T-helper 2 cell (primary cell): ENCODE measurements at regions not wholly inside any gene's neighbourhood (a gene's known extent, or its start where the extent isn't known, plus 50 kb on each side); places are given as distances from the start of the nearest gene placed in this dataset.

Experiments used
- DNase-seq, 5 experiments: peaks; one replicate each; pipeline versions ENCODE4 v3.0.0 to v3.0.0-alpha.2; 2012 to 2022

DNA sequence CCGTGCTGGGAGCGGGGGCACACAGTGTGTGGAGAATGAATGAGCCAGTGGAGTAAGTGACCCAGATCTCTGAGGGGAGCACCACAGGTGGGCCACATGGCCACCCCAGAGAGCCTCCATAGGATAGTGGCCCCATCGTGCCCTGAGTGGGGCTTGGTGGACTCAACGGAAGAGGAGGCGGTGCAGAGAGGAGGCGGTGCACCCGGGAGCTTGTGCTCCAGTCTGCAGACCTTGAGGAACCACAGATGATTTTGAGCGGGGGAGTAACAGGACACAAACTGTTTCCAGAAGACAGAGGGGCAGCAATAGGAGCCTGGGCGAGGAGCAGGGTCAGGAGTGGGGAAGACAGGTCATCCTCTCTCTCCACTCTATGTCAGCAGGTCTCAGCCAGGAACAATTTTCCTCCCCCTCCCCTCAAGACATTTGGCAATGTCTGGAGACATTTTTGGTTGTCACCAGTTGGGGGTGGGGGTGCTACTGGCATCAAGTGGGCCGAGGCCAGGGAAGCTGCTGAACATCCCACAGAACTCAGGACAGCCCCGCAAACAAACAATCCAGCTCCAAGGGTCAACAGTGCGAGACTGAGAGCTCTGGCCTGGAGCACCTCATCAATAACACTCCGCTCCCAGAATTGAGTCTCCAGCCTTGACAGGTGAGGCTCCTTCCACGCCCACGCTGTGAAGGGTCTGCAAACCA is 182.2 kb downstream of the USP12 start:
- DNase-seq = no peak

DNA sequence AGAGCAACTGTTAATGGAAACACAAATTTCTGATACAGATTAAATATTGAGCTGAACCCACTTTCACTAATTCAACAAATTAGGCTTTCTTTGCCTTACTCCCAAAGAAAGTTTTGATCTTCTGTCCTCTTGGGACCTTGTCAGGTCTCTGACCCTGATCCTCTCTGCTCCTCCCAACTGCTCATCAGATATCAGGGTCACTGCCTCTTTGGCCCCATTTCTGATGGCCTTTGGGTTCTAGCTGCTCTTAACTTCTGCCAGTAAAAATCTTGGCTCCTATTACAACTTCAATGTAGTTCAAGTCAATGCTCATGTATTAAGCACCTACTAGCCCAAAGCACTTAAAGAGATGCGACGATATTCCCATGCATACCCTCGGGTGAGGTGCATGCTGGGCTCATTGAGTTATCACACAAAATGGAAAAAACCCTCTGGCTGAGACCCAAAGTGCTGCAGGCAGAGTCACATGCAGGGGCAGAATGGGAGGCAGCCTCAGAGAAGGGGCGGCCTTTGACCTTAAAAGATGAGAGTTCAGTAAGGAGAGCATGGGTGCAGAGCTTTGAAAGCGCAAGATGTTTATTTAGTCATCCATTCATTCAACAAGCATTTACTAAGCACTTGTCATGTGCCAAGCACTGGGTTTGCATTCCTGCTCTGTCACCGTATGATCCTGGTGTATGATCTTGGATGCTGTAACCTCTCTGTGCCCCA is 183.4 kb downstream of the USP12 start:
- DNase-seq = no peak

DNA sequence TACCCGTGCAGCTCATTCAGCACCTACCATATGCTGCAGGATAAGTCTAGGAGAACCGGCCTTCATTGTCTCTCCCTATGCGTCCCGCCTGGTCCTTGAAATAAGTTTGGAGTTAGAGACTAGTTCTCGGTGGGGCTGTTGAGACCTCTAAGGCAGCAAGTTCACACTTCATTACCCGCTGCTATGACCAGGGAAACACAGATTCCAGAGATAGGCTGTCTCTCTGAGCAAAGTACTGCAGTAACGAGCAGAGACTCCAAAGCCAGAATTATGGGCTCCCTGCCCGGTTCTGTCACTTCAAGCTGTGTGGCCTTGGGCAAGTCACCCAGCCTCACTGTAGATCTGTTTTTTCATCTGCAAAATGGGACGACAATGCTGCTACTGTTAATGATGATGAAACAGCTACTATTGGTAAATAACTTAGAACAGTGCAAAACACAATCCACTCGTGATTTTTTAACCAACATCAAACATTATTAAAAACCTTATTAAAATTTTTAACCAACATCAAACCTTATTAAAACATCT is 184.1 kb downstream of the USP12 start:
- no peak for DNase-seq

DNA sequence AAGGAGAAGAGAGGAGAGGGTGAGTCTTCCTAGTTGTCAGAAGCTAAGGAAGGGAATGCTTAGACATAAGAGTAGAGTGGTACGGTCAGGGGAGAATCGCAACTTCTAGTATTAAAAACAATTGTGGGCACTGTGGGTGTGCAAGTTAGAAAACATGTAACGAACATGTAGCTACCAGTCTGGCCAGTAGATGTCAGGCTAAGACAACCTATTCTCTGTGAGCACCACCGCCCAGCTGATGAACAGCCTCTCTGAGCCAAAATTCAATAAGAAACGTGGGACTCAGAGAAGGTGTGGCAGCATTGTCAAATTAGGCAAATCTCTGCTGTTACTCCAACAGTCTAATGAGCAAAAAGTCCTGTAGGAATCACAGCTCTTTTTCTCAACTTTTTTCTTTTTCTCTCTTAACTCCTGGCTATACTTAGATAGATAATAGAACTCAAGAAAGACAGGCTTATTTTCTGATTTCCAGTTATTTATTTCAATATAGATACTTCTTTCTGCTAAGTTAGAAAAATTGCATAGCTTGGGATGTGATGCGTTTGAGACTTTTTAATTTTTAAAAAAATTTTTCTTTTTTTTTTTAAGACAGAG is 186.2 kb downstream of the USP12 start:
- peak in 4 of 5 experiments; percentile 42 to 82 (median 48) for DNase-seq

DNA sequence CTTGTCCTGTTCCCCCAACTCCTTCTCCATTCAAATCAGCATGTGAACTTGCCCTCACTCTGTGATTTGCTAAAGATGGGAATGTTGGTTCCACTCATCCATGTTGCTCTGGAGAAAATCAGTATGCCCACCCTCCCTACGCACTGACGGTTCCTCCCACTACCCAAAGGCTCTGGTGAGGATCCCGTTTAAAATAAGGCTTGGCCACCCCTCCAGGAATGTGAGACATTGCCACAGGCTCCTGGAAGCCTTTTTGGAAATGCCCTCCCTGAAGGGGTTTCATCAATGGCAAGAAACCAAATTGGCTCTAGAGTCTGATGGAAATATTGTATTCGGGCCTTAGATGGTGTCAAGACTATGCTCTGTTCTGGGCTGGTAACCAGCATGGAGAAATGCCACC is 187.3 kb downstream of the USP12 start:
- DNase-seq = no peak

DNA sequence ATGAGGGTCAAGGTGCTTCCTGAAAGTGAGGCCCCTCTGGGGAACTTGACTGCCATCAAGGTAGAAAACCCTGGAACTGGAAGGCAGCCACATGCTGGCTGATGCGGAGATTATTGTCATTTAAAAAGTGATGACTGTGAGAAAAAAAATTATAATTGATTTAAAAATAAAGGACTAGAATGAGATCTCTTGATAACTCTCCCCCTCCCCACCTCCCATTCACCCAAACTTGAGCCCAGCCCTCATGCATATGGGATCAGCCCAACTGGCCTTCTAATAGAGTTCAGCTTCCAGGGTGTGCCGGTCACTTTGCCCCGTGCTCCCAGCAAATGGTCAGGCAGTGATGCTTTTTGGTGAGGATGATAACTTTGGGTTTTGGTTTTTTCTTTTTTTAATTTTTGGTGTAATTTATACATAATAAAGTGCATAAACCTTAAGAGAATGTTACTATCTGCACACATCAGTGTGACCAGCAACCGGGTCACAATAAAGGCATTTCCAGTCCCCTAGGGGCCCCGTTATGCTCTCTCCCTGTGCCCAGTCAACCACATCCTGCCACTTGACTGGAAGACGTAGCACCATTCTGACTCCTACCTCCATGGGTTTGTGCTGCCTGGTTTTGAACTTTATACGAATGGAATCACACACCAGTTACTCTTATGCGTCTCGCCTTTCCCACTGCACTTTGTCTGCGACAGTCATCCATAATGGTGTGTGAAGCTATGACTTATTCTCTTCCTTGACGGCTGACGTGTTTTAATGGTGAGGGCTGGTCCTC is 187.9 kb downstream of the USP12 start:
- peak in 1 of 5 experiments; percentile 43 for DNase-seq

DNA sequence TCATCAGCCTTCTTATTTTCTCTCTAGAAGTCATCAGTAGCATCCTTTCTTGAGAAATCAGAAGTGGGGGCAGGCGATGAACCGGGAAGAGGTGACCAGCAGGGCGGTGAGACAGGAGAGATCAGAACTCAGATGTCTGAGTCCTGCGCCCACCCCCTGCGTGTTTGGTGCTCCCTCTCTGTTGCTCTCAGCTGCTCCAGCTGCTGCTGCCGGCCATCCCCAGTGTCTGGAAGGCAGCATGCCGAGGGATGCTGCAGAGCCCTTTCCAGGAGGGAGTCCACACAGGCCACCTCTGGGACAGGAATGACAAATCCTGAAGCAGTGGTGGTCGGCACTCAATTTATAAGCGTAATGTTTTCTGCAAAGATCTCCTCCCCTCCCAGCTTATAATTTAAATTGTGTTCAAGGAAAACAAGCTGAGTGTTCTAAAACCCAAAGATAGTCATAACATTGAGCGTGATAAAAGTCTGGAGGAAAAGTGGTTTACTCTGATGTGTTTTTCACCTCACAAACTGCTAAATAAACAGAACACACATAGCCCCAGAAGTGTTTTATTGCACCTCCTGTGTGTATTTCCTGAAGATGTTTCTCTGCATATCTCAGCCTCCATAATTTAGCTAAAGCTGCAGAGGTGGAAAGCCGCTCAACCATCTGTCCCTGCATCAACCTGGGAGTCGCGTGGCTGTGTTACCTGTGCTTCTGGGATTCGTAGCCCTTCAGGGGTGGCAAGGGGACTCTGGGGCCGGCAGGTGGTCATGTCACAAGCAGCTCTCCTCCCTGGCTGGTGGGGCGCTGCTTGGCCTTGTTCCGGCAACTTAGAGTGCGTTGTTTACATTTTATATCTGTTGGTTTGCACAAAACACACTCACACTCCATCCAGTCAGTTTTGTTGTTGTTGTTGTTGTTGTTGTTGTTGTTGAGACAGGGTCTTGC is 191.2 kb downstream of the USP12 start:
- no peak for DNase-seq

DNA sequence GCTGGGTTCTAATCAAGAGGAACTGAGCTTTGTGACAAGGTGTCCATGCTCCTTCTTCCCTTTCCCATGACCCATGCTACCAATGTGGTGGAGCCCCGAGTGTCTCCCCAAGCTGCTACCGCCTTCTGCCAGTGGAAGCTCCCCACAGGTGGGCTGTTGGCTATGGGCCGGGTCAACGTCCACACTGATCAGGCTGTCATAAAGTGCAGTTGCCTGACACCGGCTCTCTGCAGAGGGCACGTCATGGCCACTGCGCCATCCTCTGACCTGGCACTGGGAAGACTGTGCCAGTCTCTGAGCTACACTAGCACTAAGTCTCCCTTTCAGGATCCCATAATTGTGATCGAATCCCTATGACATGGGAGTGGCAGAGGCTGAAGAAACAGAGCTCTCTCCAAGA is 192.3 kb downstream of the USP12 start:
- no peak for DNase-seq

DNA sequence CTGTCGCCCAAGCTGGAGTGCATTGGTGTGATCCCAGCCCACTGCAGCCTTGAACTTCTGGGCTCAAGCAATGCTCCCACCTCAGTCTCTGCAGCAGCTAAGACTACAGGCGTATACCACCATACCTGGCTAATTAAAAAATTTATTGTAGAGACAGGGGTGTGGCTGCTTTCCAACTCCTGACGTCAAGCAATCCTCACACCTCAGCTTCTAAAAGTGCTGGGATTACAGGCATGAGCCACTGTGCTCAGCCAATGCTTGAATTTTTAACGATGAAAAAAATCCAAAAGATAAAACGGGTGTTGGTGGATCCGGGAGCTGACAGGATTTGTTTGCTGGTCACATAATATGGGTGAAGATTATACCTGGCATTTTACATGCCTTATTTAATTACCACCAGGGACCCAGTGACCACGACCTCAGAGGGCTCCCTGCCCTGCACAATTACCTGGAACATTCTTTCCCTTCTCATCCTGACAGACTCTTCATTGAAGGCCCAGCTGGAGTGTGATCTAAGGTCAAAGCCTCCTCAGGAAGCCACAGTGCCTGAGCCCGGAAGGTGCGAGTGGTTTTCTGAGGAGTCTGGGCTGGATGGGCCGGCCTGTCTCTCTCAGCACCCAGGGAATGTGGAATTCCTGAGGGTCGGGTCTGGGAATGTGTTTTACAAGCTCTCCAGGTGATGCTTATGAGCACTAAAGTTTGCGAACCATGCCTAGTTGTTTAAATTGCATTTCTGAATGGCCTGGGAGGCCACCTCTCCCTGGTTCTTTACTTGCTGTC is 193.3 kb downstream of the USP12 start:
- DNase-seq = no peak

DNA sequence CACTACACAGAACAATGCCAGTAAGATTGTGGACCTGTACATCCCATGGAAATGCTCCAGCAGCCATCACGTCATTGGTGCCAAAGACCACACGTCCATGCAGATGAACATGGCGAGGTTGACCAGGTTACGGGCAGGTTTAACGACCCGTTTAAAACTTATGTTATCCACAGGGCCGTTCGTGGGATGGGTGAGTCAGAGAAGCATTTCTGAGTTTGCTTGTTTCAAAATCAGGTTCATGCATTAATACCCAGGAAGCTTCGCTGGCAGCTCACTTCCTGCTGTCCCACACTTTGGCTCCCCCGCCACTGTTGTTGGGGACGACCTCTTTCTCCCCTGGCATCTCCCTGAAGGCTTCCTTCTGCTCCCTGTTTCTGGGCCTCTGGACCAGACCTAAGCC is 194.1 kb downstream of the USP12 start:
- DNase-seq = peak in 1 of 5 experiments; percentile 8

DNA sequence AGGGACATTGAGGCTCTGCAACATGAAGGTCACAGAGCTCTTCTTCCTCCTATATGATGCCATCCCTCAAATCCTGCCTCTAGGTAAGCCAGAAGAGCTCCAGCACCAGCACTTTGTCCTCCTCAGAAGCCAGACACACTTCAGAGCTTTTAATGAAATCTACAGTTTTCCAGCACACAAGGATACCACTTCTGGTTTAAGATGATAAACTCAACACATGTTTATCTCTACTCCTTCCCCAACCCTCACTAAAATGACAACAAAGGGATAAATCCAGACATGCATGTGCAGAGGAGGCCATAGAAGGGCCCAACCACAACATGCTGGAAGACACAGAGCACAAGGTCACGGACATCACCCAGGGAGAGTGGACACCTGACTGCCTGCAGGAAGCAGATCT is 195.3 kb downstream of the USP12 start:
- no peak for DNase-seq

DNA sequence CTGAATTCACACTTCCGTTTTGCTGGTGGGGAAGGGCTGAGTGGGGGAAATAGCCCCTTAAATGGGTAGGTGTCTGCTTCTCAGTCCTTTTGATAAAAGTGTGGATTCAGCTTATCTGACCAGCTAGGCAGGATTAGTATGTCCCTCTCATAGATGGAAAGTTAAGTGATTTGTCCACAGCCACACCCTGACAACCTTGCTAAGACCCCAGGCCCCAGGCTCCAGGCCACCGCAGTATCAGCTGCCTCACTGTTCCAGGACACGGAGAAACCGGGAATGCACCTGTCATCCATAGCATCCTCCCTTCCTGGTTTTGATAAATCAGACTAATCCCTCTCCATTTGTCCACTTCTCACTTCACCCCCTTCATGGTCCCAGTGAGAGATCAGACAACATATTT is 197.7 kb downstream of the USP12 start:
- no peak for DNase-seq

DNA sequence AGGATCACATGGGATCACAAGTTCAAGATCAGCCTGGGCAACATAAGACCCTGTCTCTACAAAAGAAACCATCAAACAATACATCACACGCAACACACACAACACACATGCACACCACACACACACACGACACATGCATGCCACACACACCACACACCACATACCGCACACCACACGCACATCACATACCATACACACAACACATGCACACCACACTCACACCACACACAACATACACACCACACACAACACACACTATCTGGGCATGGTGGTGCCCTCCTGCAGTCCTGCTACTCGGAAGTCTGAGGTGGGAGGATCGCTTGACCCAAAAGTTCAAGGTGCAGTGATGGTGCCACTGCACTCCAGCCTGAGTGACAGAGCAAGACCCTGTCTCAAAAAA is 198.3 kb downstream of the USP12 start:
- no peak for DNase-seq

DNA sequence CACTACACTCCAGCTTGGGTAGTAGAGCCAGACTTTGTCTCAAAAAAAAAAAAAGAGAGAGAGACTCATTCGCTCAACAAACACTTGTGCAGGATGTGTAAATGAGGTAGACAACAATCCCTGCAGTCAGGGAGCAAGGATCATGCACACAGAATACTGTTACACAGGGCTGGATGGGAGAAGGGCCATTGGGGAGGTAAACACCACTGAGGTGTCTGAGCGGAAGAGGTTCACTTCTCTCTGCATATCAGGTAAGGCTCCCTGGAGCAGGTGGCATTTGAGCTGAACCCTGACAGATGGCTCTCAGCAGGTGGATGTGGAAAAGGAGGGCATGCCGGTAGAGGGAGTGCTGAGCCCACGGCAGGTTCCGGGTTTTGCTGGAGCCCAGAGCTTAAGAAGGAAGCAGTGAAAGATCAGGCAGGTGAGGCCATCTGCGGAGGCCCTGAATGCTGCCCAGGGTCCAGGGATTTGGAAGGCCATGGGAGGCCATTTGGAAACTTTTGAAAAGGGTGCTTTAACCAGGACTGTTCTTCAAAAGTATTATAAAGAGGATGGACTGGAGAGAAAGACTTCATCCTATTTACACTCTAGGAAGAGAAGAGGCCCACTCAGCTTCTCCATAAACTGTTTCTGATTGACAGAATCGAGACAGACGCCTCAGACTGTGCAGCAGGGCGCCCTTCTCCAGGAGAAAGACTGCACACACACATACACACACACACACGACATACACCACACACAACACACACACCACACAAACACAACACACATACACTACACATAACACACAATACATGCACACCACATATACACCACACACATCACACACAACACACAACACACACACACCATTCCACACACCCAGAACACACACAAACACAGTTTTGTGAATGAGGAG is 199.4 kb downstream of the USP12 start:
- peak in 1 of 5 experiments; percentile 48 for DNase-seq

DNA sequence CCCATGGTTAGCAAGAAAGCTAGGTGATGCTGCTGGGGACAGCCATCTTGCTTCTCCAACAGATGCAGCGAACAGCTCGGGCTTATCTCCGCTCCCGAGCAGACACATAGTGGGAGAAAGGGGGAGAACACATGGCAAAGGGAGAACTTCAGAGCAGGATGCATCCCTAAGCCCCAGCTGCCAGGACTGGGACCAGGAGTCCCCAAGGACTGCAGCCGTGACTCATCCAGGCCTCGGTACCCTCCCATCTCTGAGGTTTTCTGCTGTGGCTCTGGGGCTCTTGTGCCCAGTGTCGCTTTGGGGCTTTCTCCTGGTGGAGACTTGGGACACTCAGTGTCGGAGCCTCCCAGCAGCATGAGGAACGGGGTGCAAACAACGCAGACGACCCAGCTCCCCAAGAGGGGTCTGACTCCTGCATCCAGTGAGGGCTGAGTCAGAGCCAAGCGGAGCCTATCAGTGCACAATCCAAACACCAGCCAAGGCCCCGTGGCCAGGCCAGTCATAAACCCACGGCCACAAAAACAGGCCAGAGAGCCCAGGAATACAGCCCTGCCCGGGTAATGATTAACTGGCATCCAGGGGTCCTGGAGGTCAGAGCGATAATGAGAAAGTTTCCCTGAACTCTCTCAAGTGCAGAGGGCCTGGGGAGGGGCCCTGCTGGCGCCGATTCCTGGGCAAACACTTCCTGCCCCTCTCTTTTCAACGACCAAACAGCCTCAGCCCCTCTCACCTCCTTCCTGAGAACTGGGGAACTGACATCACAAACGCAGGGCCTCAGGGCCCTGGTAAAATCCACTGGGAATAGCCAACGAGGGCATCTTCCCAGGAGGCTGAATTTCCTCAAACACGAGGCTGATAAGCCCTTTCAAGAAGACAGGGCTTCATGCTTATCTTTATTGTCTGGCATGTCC is 202.9 kb downstream of the USP12 start:
- DNase-seq = no peak

DNA sequence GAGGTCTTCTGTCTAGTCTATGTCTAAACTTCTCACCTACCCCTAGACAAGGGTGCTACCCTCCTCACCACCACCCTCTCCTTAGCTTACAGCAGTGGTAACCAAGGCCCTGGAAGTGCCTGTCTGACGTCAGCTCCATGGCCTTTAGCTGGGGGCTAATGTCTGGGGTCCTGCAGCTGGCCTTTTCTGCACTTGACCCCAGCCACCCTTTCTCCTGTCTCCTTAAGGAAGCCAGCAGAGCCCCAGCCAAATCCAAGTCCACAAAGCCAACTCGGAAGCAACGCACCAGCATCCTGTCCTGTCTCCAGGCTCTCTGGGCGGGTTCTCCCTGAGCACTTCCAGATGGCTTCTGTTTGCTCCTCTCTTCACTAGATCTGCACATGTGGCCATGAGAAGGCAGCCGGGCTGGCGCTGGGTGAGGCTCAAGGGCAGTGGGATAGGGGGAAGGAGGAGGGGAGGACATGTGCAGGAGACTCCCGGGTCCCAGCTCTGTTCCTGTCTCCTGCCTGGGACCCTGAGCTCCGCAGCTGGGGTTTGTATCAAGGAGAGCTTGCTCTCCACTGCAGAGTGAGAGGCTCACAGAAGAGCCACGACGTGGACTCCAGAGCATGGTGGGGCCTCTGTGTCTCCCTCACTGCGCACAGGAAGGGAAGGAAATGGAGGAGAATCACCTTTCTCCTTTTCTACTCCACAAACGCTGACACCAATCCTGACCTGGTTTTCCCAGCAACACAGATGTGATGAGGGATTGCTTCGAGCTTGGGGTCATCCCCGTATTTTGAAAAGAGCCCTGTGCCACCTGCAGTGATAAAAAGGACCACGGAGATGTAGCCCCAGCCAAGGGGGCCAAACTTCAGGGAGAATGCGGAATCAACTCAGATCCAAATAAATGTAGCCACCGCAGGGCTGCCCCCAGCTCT is 204.2 kb downstream of the USP12 start:
- DNase-seq = no peak

DNA sequence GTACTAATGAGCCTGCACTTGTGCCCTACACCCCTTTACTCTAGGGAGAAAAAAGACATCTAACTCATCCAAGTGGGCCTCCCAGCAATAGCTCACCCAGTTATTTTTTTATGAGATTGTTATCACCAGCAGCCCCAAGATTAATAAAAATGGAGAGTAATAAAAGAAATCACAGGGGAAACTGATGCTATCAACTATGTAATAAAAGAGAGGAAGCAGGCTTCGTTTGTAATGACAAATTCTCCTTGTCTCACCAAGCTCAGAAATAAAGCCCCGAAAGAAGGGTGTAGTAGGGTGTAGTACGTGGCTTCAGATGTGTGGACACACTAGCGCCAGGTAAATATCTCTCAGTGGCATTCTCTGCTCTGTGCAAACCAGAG is 204.9 kb downstream of the USP12 start:
- no peak for DNase-seq
